GM12891 (cell line): ENCODE measurements at regions not wholly inside any gene's neighbourhood (a gene's known extent, or its start where the extent isn't known, plus 50 kb on each side); places are given as distances from the start of the nearest gene placed in this dataset.

Experiments
- POLR2A ChIP-seq: IDR thresholded peaks from 2 replicates; pipeline ENCODE4 v1.6.1; 2011; ENCODE audit warnings: low read depth, low read length, control low read depth
- POLR2AphosphoS5 ChIP-seq: IDR thresholded peaks from 2 replicates; pipeline ENCODE4 v1.6.1; 2011; ENCODE audit warnings: low read depth, low read length, control low read depth

DNA sequence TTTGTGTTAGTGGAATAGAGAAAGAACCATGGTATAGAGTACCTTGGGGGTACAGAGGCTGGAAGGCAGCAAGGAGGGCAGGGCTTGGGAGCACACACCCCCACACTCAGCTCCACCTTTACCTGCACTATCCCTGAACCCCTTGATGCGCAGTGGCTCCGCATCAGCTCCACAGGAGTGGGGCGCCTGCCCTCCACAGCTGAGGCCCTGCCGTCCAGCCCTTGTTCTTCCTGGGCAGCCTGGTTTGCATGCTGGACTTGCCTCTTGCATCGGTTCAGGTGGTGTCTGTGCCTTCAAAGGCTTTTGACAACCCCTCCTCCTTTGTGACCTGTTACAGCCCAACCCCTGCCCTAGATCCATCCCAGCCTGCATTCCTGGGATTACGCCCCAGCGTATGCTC, 52.6 kb upstream of the ZNF32 start:
- TF ChIP-seq POLR2AphosphoS5 (no peak), POLR2A (no peak)
